Neural progenitor cell (in vitro differentiated cells): ENCODE measurements at regions not wholly inside any gene's neighbourhood (a gene's known extent, or its start where the extent isn't known, plus 50 kb on each side); places are given as distances from the start of the nearest gene placed in this dataset.

ENCODE experiments used
- DNase-seq: peaks from one replicate; pipeline ENCODE4 v3.0.0-alpha.2; 2016; ENCODE audit warnings: low spot score
- H2AFZ ChIP-seq: fragments of 200-600 bp; sonication (generic); replicated peaks from 2 replicates; pipeline ENCODE4 v1.6.1; 2016; ENCODE audit warnings: antibody characterized with exemption
- H3F3A ChIP-seq: fragments of 200-600 bp; sonication (generic); 2 replicates; pipeline ENCODE4 v1.6.1; 2016; ENCODE audit warnings: antibody characterized with exemption, low read depth
- H3K27ac ChIP-seq: fragments of 200-600 bp; sonication (generic); 2 replicates; pipeline ENCODE4 v1.5.1; 2016; ENCODE audit warnings: mild to moderate bottlenecking
- H3K27me3 ChIP-seq: fragments of 200-600 bp; sonication (generic); 2 replicates; pipeline ENCODE4 v1.6.1; 2016; ENCODE audit warnings: mild to moderate bottlenecking, moderate library complexity
- H3K36me3 ChIP-seq: fragments of 200-600 bp; sonication (generic); 2 replicates; pipeline ENCODE4 v1.5.1; 2016
- H3K4me1 ChIP-seq: fragments of 200-600 bp; sonication (generic); 2 replicates; pipeline ENCODE4 v1.6.1; 2016; ENCODE audit warnings: mixed run types
- H3K4me2 ChIP-seq: fragments of 200-600 bp; sonication (generic); 2 replicates; pipeline ENCODE4 v1.6.1; 2016
- H3K4me3 ChIP-seq: fragments of 200-600 bp; sonication (generic); 2 replicates; pipeline ENCODE4 v1.5.1; 2016
- H3K79me2 ChIP-seq: fragments of 200-600 bp; sonication (generic); 2 replicates; pipeline ENCODE4 v1.6.1; 2016; ENCODE audit warnings: low read depth
- H3K9ac ChIP-seq: fragments of 200-600 bp; sonication (generic); 2 replicates; pipeline ENCODE4 v1.6.1; 2016
- H3K9me3 ChIP-seq: fragments of 200-600 bp; sonication (generic); 2 replicates; pipeline ENCODE4 v1.5.1; 2016; ENCODE audit warnings: low read depth
- H4K20me1 ChIP-seq: fragments of 200-600 bp; sonication (generic); 2 replicates; pipeline ENCODE4 v1.6.1; 2016; ENCODE audit warnings: low read depth
- H3K27ac Mint-ChIP-seq: 3 replicates; pipeline ENCODE4 v1.8.0; 2021; ENCODE audit warnings: mixed read lengths
- H3K27me3 Mint-ChIP-seq: 2 replicates; pipeline ENCODE4 v1.8.0; 2022; ENCODE audit warnings: low read depth, mild to moderate bottlenecking, inconsistent platforms, moderate library complexity, mixed read lengths; ENCODE audit not compliant: insufficient read depth
- H3K36me3 Mint-ChIP-seq: 3 replicates; pipeline ENCODE4 v1.8.0; 2021; ENCODE audit warnings: mixed read lengths
- H3K4me1 Mint-ChIP-seq: 3 replicates; pipeline ENCODE4 v1.8.0; 2021; ENCODE audit warnings: mixed read lengths
- H3K4me3 Mint-ChIP-seq: 3 replicates; pipeline ENCODE4 v1.8.0; 2021; ENCODE audit warnings: mild to moderate bottlenecking, moderate library complexity, mixed read lengths
- H3K9me3 Mint-ChIP-seq: 3 replicates; pipeline ENCODE4 v1.8.0; 2020; ENCODE audit warnings: mixed read lengths
- CTCF ChIP-seq: fragments of 200-600 bp; sonication (generic); IDR thresholded peaks from 2 replicates; pipeline ENCODE4 v1.5.1; 2017; ENCODE audit warnings: antibody characterized with exemption, mild to moderate bottlenecking
- EZH2 ChIP-seq: fragments of 200-600 bp; sonication (generic); IDR thresholded peaks from 2 replicates; pipeline ENCODE4 v1.6.1; 2017; ENCODE audit warnings: antibody characterized with exemption, mild to moderate bottlenecking, moderate library complexity
- EZH2phosphoT487 ChIP-seq: fragments of 200-600 bp; sonication (generic); IDR thresholded peaks from 2 replicates; pipeline ENCODE4 v1.6.1; 2017; ENCODE audit warnings: antibody characterized with exemption

- Mint-ChIP-seq H3K4me3 (no peak overlapping the region), H3K27ac (no peak overlapping the region), H3K4me1 (peaks cover 17% of the 10 kb centered on the region), H3K36me3 (peaks cover 6% of the 10 kb centered on the region), H3K9me3 (peaks cover 44% of the 10 kb centered on the region), H3K27me3 (no peaks in the 10 kb centered on the region)
- DNase-seq: no peak
- no peak overlapping the region for H3K9ac ChIP-seq
- no peaks in the 10 kb centered on the region for H3K27me3 ChIP-seq
- H3K9me3 ChIP-seq: peaks cover 5% of the 10 kb centered on the region
- H3K79me2 ChIP-seq: no peaks in the 10 kb centered on the region
- H3K4me2 ChIP-seq: no peak overlapping the region
- H4K20me1 ChIP-seq: no peaks in the 10 kb centered on the region
- H2AFZ ChIP-seq: no peak overlapping the region
- TF ChIP-seq CTCF (no peak), EZH2 (no peak), EZH2phosphoT487 (no peak)
- H3K27ac ChIP-seq: no peak overlapping the region
- H3K4me3 ChIP-seq: no peak overlapping the region
- H3F3A ChIP-seq: no peaks in the 10 kb centered on the region
- H3K4me1 ChIP-seq: no peaks in the 10 kb centered on the region
- no peaks in the 10 kb centered on the region for H3K36me3 ChIP-seq
Observed at GRCh38 chr2:39581866-39582265, 83.9 kb upstream of the TMEM178A start.

DNA sequence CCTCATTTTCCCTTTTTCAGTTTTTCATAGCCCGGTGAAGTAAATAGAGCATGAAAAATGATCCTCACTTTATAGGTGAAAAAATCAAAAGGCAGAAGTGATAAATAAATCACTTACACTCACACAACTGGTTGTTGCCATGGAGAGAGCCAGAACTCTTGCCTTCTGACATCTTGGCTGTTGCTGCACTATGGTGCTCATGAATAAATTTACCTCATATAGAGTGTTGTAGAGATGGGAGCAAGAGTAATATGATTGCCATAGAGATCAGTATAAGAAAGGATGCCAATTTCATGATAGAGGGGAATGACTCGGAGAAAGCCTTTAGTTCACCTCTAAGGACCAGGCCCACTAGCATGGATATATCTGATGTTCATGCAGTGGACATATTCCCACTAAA, 82.5 kb upstream of the TMEM178A start:
- TF ChIP-seq EZH2phosphoT487 (no peak), CTCF (no peak), EZH2 (no peak)
- Histone ChIP-seq H3K9ac (no peak overlapping the region), H3F3A (no peaks in the 10 kb centered on the region), H4K20me1 (no peaks in the 10 kb centered on the region), H3K27ac (no peak overlapping the region), H2AFZ (no peak overlapping the region), H3K27me3 (no peaks in the 10 kb centered on the region), H3K36me3 (no peaks in the 10 kb centered on the region), H3K4me3 (no peak overlapping the region), H3K9me3 (peaks cover 5% of the 10 kb centered on the region), H3K4me1 (no peaks in the 10 kb centered on the region), H3K79me2 (no peaks in the 10 kb centered on the region), H3K4me2 (no peak overlapping the region)
- Mint-ChIP-seq H3K4me3 (no peak overlapping the region), H3K9me3 (peaks cover 41% of the 10 kb centered on the region), H3K27ac (no peak overlapping the region), H3K36me3 (peaks cover 11% of the 10 kb centered on the region), H3K4me1 (peaks cover 17% of the 10 kb centered on the region), H3K27me3 (no peaks in the 10 kb centered on the region)
- no peak for DNase-seq

DNA sequence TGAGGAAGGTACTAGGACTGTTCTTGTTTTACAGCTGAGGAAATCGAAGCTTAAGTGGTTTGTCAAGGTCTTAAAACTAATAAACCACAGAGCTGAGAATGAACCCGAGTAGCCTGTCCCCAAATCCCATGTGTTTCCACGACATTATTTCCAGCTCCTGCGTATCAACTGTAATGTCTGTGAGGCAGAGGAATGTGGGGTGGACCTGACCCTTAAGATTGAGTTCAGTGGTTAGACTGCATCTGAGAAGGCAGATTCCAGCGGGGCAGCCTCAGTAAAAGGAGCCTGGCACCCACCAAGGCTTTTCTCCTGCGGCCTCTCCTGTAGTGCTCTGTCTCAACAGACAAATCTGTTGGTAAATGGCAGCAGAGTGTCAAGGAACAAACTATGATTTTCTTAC, 81.9 kb upstream of the TMEM178A start:
- Histone ChIP-seq H3K9me3 (peaks cover 5% of the 10 kb centered on the region), H3K4me2 (no peak overlapping the region), H4K20me1 (no peaks in the 10 kb centered on the region), H3K27ac (no peak overlapping the region), H3F3A (no peaks in the 10 kb centered on the region), H3K4me3 (no peak overlapping the region), H3K36me3 (no peaks in the 10 kb centered on the region), H2AFZ (no peak overlapping the region), H3K4me1 (no peaks in the 10 kb centered on the region), H3K9ac (no peak overlapping the region), H3K27me3 (no peaks in the 10 kb centered on the region), H3K79me2 (no peaks in the 10 kb centered on the region)
- no peak for TF ChIP-seq EZH2phosphoT487
- TF ChIP-seq CTCF: no peak
- TF ChIP-seq EZH2: no peak
- H3K4me3 Mint-ChIP-seq: no peak overlapping the region
- peaks cover 13% of the 10 kb centered on the region for H3K36me3 Mint-ChIP-seq
- H3K9me3 Mint-ChIP-seq: peaks cover 40% of the 10 kb centered on the region
- H3K27ac Mint-ChIP-seq: no peak overlapping the region
- H3K4me1 Mint-ChIP-seq: peaks cover 17% of the 10 kb centered on the region
- no peak for DNase-seq
- no peaks in the 10 kb centered on the region for H3K27me3 Mint-ChIP-seq
